ENCODE measurements at regions not wholly inside any gene's neighbourhood (a gene's known extent, or its start where the extent isn't known, plus 50 kb on each side); places are given as distances from the start of the nearest gene placed in this dataset.

DNA sequence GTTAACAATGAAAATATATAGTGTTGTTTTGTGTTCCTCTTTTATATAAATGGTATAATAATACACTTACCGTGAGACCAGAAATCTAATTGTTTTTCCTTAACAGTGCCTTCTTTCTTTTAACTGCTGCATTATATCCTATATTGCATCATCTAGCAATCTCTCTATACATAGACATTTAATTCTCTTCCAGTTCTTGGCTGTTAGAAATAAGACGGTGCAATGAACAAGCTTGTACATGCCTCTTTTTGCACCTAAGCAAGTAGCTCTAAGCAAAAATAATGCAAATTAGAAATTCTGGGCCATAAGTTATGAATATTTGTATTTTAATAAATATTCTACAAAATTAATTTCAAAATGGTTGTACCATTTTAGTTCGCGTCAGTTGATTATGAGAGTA lies 55.9 kb upstream of the AHR start:
- DNase-seq: no peak

GRCh38 chr7:17244786-17245185 lies 53.7 kb upstream of the AHR start:
- DNase-seq: no peak

DNA sequence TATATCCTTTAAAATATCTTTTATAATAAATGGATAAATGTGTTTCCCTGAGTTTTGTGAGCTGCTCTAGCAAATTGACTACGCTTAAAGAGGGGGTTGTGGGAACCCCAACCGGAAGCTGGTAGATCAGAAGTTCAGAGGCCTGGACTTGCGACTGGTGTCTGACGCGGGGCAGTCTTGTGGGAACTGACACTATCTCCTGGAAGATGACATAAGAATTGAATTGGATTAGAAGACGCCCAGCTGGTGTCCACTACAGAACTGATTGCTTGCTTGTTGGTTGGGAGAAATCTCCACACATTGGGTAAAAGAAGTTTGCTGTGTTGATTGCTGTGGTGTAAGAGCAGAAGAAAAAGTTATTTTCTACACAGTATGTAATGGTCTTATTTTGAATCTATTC lies 51.1 kb upstream of the AHR start:
- no peak for DNase-seq

DNA sequence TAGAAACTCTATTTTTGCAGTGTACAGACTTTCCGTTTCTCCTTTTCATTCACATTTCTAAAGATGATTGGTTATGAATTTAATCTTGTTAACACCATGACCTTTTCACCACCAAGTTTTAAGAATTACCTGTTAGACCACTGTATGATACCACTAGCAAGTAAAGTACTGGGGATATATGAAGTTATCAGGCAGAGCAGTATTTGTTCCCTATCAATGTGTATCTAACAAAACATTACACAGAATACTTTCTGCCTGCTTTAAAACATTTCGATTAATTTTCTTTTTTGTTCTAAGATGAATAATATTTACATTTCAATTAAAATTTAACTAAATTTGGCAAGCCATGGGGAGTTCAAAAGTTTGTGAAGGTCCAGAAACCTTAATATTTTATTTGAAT lies 49.9 kb upstream of the AHR start:
- no peak for DNase-seq
